ENCODE measurements at regions not wholly inside any gene's neighbourhood (a gene's known extent, or its start where the extent isn't known, plus 50 kb on each side); places are given as distances from the start of the nearest gene placed in this dataset.

GRCh38 chr9:94479757-94480156 is 75.1 kb upstream of the PCAT7 start:
- Histone ChIP-seq H3K79me2 (ENCODE audit: insufficient read depth, low read length) (no peaks in the 10 kb centered on the region), H3K27me3 (ENCODE audit: control insufficient read depth in 2 of 2, insufficient read depth in 2 of 2, low read length in 2 of 2) (no peaks in the 10 kb centered on the region), H3K9ac (ENCODE audit: insufficient read depth, low read length, poor library complexity, severe bottlenecking) (no peak overlapping the region), H3K36me3 (replicated peaks in 1 of 2; ENCODE audit: control insufficient read depth in 1 of 2, insufficient read depth in 2 of 2, low read length in 2 of 2) (no peaks in the 10 kb centered on the region), H3K4me2 (replicated peaks; ENCODE audit: extremely low read depth, low read length, poor library complexity, severe bottlenecking) (no peak overlapping the region), H2AFZ (ENCODE audit: insufficient read depth, low read depth, low read length, poor library complexity, severe bottlenecking) (no peak overlapping the region), H3K27ac (ENCODE audit: low read depth in 1 of 2, low read length in 2 of 2) (no peak overlapping the region), H3K4me1 (ENCODE audit: control insufficient read depth in 1 of 2, insufficient read depth in 2 of 2, low read length in 2 of 2) (no peaks in the 10 kb centered on the region), H3K4me3 (replicated peaks in 1 of 3; ENCODE audit: low read depth in 2 of 3, low read length in 3 of 3) (no peak overlapping the region), H3K9me3 (replicated peaks in 1 of 2; ENCODE audit: control insufficient read depth in 1 of 2, insufficient read depth in 1 of 2, low read length in 2 of 2) (no peaks in the 10 kb centered on the region), H4K20me1 (ENCODE audit: insufficient read depth, low read length) (no peaks in the 10 kb centered on the region)
- no peaks in the 10 kb centered on the region for H3K4me1 Mint-ChIP-seq
- H3K27ac Mint-ChIP-seq = no peak overlapping the region
- no peak overlapping the region for H3K4me3 Mint-ChIP-seq
- 83% methylated on average over 7 of the region's 9 CpGs for WGBS (ENCODE audit: insufficient coverage)
- peaks cover 3 to 21% (median 7%) of the 10 kb centered on the region in 3 donors for H3K27me3 Mint-ChIP-seq (ENCODE audit: low read depth in 3 of 3)
- H3K36me3 Mint-ChIP-seq = no peaks in the 10 kb centered on the region
- peaks cover 0 to 7% (median 3%) of the 10 kb centered on the region in 7 donors for H3K9me3 Mint-ChIP-seq
- intact Hi-C loops (cut with micrococcal nuclease) = no loop called here
- TF ChIP-seq CTCF (IDR thresholded peaks at IDR 0.05) = no peak
- DNase-seq = no peak

DNA sequence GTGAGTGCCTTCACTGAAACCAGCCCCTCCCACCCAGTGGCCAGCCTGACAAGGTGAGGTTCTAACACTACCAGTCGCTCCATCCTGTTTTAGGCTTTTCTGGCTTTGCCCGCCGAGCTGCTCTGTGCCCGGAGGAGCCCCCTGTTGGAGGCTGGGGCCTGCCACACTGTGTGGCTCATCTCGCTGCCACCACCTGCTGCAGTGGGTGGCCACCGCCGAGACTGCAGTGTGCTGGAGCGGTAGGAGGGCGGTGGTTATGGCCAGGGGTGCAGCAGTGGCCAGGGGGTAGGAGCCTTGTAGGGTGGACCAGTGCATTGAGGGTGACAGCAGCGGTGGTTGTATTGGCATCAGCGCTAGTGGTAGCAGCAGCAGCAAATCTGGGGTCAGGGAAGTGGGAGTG is 74.7 kb upstream of the PCAT7 start:
- Mint-ChIP-seq H3K9me3 (peaks cover 0 to 4% (median 3%) of the 10 kb centered on the region in 7 donors), H3K4me1 (no peaks in the 10 kb centered on the region), H3K36me3 (no peaks in the 10 kb centered on the region), H3K27me3 (ENCODE audit: low read depth in 3 of 3) (peaks cover 3 to 19% (median 9%) of the 10 kb centered on the region in 3 donors), H3K27ac (no peak overlapping the region), H3K4me3 (no peak overlapping the region)
- TF ChIP-seq CTCF (IDR thresholded peaks at IDR 0.05) = no peak
- no peak overlapping the region for H3K27ac ChIP-seq (ENCODE audit: low read depth in 1 of 2, low read length in 2 of 2)
- no peaks in the 10 kb centered on the region for H3K36me3 ChIP-seq (replicated peaks in 1 of 2; ENCODE audit: control insufficient read depth in 1 of 2, insufficient read depth in 2 of 2, low read length in 2 of 2)
- no peak overlapping the region for H3K4me3 ChIP-seq (replicated peaks in 1 of 3; ENCODE audit: low read depth in 2 of 3, low read length in 3 of 3)
- H3K4me1 ChIP-seq (ENCODE audit: control insufficient read depth in 1 of 2, insufficient read depth in 2 of 2, low read length in 2 of 2) = no peaks in the 10 kb centered on the region
- DNase-seq = no peak
- H3K4me2 ChIP-seq (replicated peaks; ENCODE audit: extremely low read depth, low read length, poor library complexity, severe bottlenecking) = no peak overlapping the region
- no peaks in the 10 kb centered on the region for H3K9me3 ChIP-seq (replicated peaks in 1 of 2; ENCODE audit: control insufficient read depth in 1 of 2, insufficient read depth in 1 of 2, low read length in 2 of 2)
- H3K79me2 ChIP-seq (ENCODE audit: insufficient read depth, low read length) = no peaks in the 10 kb centered on the region
- H2AFZ ChIP-seq (ENCODE audit: insufficient read depth, low read depth, low read length, poor library complexity, severe bottlenecking) = no peak overlapping the region
- intact Hi-C loops (cut with micrococcal nuclease) = no loop called here
- 99% methylated on average over 10 of the region's 11 CpGs for WGBS (ENCODE audit: insufficient coverage)
- no peaks in the 10 kb centered on the region for H4K20me1 ChIP-seq (ENCODE audit: insufficient read depth, low read length)
- no peak overlapping the region for H3K9ac ChIP-seq (ENCODE audit: insufficient read depth, low read length, poor library complexity, severe bottlenecking)
- H3K27me3 ChIP-seq (ENCODE audit: control insufficient read depth in 2 of 2, insufficient read depth in 2 of 2, low read length in 2 of 2) = no peaks in the 10 kb centered on the region
